ENCODE measurements at regions not wholly inside any gene's neighbourhood (a gene's known extent, or its start where the extent isn't known, plus 50 kb on each side); places are given as distances from the start of the nearest gene placed in this dataset.

GRCh38 chrX:94576367-94577004 is 902.5 kb downstream of the FAM133A start:
- H2AFZ ChIP-seq (ENCODE audit: insufficient read depth, low read depth, low read length, poor library complexity, severe bottlenecking), result no peak overlapping the region
- DNase-seq, result no peak
- no peaks in the 10 kb centered on the region for H3K27me3 ChIP-seq (ENCODE audit: control insufficient read depth in 2 of 2, insufficient read depth in 2 of 2, low read length in 2 of 2)
- Mint-ChIP-seq H3K4me3 (no peak overlapping the region), H3K27me3 (ENCODE audit: low read depth in 3 of 3) (no peaks in the 10 kb centered on the region), H3K4me1 (no peaks in the 10 kb centered on the region), H3K36me3 (no peaks in the 10 kb centered on the region), H3K27ac (no peak overlapping the region), H3K9me3 (peaks cover 0 to 4% (median 3%) of the 10 kb centered on the region in 7 donors)
- H3K27ac ChIP-seq (ENCODE audit: low read depth in 1 of 2, low read length in 2 of 2), result no peak overlapping the region
- WGBS (ENCODE audit: insufficient coverage), result no CpG with 5 or more reads among the region's 2 CpGs
- H4K20me1 ChIP-seq (ENCODE audit: insufficient read depth, low read length), result no peaks in the 10 kb centered on the region
- H3K4me1 ChIP-seq (ENCODE audit: control insufficient read depth in 1 of 2, insufficient read depth in 2 of 2, low read length in 2 of 2), result no peaks in the 10 kb centered on the region
- TF ChIP-seq CTCF (IDR thresholded peaks at IDR 0.05), result no peak
- intact Hi-C loops (cut with micrococcal nuclease), result no loop called here
- H3K4me3 ChIP-seq (replicated peaks in 1 of 3; ENCODE audit: low read depth in 2 of 3, low read length in 3 of 3), result no peak overlapping the region
- peaks cover 0 to 6% of the 10 kb centered on the region in 2 donors for H3K9me3 ChIP-seq (replicated peaks in 1 of 2; ENCODE audit: control insufficient read depth in 1 of 2, insufficient read depth in 1 of 2, low read length in 2 of 2)
- H3K9ac ChIP-seq (ENCODE audit: insufficient read depth, low read length, poor library complexity, severe bottlenecking), result no peak overlapping the region
- H3K36me3 ChIP-seq (replicated peaks in 1 of 2; ENCODE audit: control insufficient read depth in 1 of 2, insufficient read depth in 2 of 2, low read length in 2 of 2), result no peaks in the 10 kb centered on the region
- no peak overlapping the region for H3K4me2 ChIP-seq (replicated peaks; ENCODE audit: extremely low read depth, low read length, poor library complexity, severe bottlenecking)
- no peaks in the 10 kb centered on the region for H3K79me2 ChIP-seq (ENCODE audit: insufficient read depth, low read length)

- H3K79me2 ChIP-seq (ENCODE audit: insufficient read depth, low read length), result no peaks in the 10 kb centered on the region
- H3K4me1 Mint-ChIP-seq, result no peaks in the 10 kb centered on the region
- no peaks in the 10 kb centered on the region for H4K20me1 ChIP-seq (ENCODE audit: insufficient read depth, low read length)
- H3K27me3 ChIP-seq (ENCODE audit: control insufficient read depth in 2 of 2, insufficient read depth in 2 of 2, low read length in 2 of 2), result no peaks in the 10 kb centered on the region
- no peak for TF ChIP-seq CTCF (IDR thresholded peaks at IDR 0.05)
- no peak overlapping the region for H2AFZ ChIP-seq (ENCODE audit: insufficient read depth, low read depth, low read length, poor library complexity, severe bottlenecking)
- intact Hi-C loops (cut with micrococcal nuclease), result no loop called here
- H3K36me3 Mint-ChIP-seq, result no peaks in the 10 kb centered on the region
- no peak overlapping the region for H3K4me3 ChIP-seq (replicated peaks in 1 of 3; ENCODE audit: low read depth in 2 of 3, low read length in 3 of 3)
- no CpG with 5 or more reads among the region's 6 CpGs for WGBS (ENCODE audit: insufficient coverage)
- no peak overlapping the region for H3K27ac Mint-ChIP-seq
- H3K9me3 ChIP-seq (replicated peaks in 1 of 2; ENCODE audit: control insufficient read depth in 1 of 2, insufficient read depth in 1 of 2, low read length in 2 of 2), result no peaks in the 10 kb centered on the region
- no peak overlapping the region for H3K4me2 ChIP-seq (replicated peaks; ENCODE audit: extremely low read depth, low read length, poor library complexity, severe bottlenecking)
- H3K27me3 Mint-ChIP-seq (ENCODE audit: low read depth in 3 of 3), result no peaks in the 10 kb centered on the region
- no peak overlapping the region for H3K4me3 Mint-ChIP-seq
- no peaks in the 10 kb centered on the region for H3K4me1 ChIP-seq (ENCODE audit: control insufficient read depth in 1 of 2, insufficient read depth in 2 of 2, low read length in 2 of 2)
- H3K9ac ChIP-seq (ENCODE audit: insufficient read depth, low read length, poor library complexity, severe bottlenecking), result no peak overlapping the region
- DNase-seq, result no peak
- H3K27ac ChIP-seq (ENCODE audit: low read depth in 1 of 2, low read length in 2 of 2), result no peak overlapping the region
- no peaks in the 10 kb centered on the region for H3K36me3 ChIP-seq (replicated peaks in 1 of 2; ENCODE audit: control insufficient read depth in 1 of 2, insufficient read depth in 2 of 2, low read length in 2 of 2)
- H3K9me3 Mint-ChIP-seq, result peaks cover 0 to 1% (median 0%) of the 10 kb centered on the region in 7 donors
Measured at GRCh38 chrX:94600077-94600476, 926.1 kb downstream of the FAM133A start.

Data from CD14-positive monocyte (primary cell).